GM12872 (cell line): ENCODE measurements at regions not wholly inside any gene's neighbourhood (a gene's known extent, or its start where the extent isn't known, plus 50 kb on each side); places are given as distances from the start of the nearest gene placed in this dataset.

ENCODE experiments used
- CTCF ChIP-seq: IDR thresholded peaks from 3 replicates; pipeline ENCODE4 v1.5.1; 2011; ENCODE audit warnings: low read depth, mild to moderate bottlenecking, low read length, moderate library complexity; ENCODE audit not compliant: insufficient read depth

- TF ChIP-seq CTCF, result no peak
These were observed 297.4 kb upstream of the SGCG start for GRCh38 chr13:22883262-22883840.

- TF ChIP-seq CTCF, result no peak
These were observed 296.8 kb upstream of the SGCG start for GRCh38 chr13:22883956-22884355.

- TF ChIP-seq CTCF, result no peak
These were observed 287.6 kb upstream of the SGCG start for GRCh38 chr13:22893204-22893603.

- TF ChIP-seq CTCF, result no peak
These were observed 287.0 kb upstream of the SGCG start for GRCh38 chr13:22893777-22894176.

- no peak for TF ChIP-seq CTCF
These were observed 283.0 kb upstream of the SGCG start for GRCh38 chr13:22897571-22898314.

- no peak for TF ChIP-seq CTCF
These were observed 277.5 kb upstream of the SGCG start for GRCh38 chr13:22903301-22903700.

GRCh38 chr13:22903925-22904324, 276.9 kb upstream of the SGCG start:
- TF ChIP-seq CTCF, result no peak
